Right atrium auricular region (tissue), 2 donors: ENCODE measurements at regions not wholly inside any gene's neighbourhood (a gene's known extent, or its start where the extent isn't known, plus 50 kb on each side); places are given as distances from the start of the nearest gene placed in this dataset.

Source experiments
- DNase-seq: peaks from one replicate; pipeline ENCODE4 v3.0.0-alpha.2; 2019; ENCODE audit warnings: low spot score
- H3K27ac ChIP-seq, 2 donors: fragments of 200-600 bp; sonication (generic); 1 replicate in 1 of 2; 2 replicates in 1 of 2; pipeline ENCODE4 v1.5.1; 2016 to 2019
- H3K27me3 ChIP-seq, 2 donors: fragments of 200-600 bp; sonication (generic); one replicate each; pipeline versions ENCODE4 v1.5.1 to v1.6.0; 2017 to 2019
- H3K36me3 ChIP-seq: fragments of 200-600 bp; sonication (generic); one replicate; pipeline ENCODE4 v1.5.1; 2016
- H3K4me1 ChIP-seq, 2 donors: fragments of 200-600 bp; sonication (generic); one replicate each; pipeline versions ENCODE4 v1.5.1 to v1.6.0; 2017 to 2019
- H3K4me3 ChIP-seq, 2 donors: fragments of 200-600 bp; sonication (generic); 1 replicate in 1 of 2; 2 replicates in 1 of 2; pipeline ENCODE4 v1.5.1; 2017 to 2019; ENCODE audit warnings: mild to moderate bottlenecking in 1 of 2, moderate library complexity in 1 of 2
- H3K9me3 ChIP-seq, 2 donors: fragments of 200-600 bp; sonication (generic); one replicate each; pipeline ENCODE4 v1.5.1; 2019
- TF ChIP-seq, protein P1 (sequence below), 2 donors: fragments of 200-600 bp; sonication (generic); IDR thresholded peaks; one replicate each; pipeline ENCODE4 v1.5.1; 2019; ENCODE audit warnings: antibody characterized with exemption in 2 of 2

DNA sequence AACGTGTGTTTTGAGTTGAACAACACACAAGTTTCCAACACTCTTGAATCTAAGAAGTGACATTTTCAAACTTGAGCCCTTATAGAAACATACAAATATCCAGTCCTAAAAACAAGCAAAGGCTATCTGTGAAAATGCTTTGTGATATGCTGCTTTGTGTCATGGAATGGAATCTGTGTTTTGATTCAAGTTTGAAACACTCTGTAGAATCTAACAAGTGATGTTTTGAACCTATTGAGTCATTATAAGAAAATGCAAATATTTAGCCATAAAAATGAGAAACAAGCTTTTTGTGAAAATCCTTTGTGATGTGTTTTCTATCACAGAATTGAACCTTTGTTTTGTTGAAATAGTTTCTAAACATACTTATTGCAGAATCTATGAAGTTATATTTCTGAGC lies 105.7 kb upstream of the VPREB1 start:
- Histone ChIP-seq H3K27me3 (no peaks in the 10 kb centered on the region), H3K9me3 (no peaks in the 10 kb centered on the region), H3K36me3 (no peaks in the 10 kb centered on the region), H3K4me1 (no peaks in the 10 kb centered on the region), H3K27ac (no peak overlapping the region), H3K4me3 (no peak overlapping the region)
- DNase-seq = no peak
- TF ChIP-seq, protein P1, sequence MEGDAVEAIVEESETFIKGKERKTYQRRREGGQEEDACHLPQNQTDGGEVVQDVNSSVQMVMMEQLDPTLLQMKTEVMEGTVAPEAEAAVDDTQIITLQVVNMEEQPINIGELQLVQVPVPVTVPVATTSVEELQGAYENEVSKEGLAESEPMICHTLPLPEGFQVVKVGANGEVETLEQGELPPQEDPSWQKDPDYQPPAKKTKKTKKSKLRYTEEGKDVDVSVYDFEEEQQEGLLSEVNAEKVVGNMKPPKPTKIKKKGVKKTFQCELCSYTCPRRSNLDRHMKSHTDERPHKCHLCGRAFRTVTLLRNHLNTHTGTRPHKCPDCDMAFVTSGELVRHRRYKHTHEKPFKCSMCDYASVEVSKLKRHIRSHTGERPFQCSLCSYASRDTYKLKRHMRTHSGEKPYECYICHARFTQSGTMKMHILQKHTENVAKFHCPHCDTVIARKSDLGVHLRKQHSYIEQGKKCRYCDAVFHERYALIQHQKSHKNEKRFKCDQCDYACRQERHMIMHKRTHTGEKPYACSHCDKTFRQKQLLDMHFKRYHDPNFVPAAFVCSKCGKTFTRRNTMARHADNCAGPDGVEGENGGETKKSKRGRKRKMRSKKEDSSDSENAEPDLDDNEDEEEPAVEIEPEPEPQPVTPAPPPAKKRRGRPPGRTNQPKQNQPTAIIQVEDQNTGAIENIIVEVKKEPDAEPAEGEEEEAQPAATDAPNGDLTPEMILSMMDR (IDR thresholded peaks at IDR 0.05) = no peak

DNA sequence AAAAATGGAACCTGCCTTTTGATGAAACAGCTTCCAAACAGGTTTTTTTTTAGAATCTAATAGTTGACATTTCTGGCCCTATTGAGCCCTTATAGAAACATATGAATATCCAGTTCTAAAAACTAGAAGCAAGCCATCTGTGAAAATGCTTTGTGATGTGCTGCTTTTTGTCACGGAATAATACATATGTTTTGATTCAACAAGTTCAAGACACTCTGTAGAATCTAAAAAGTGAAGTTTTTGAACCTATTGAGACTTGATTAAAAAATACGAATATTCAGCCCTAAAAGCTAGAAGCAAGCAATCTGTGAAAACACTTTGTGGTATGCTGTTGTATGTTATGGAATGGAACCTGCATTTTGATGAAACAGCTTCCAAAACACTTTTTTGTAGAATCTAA lies 106.7 kb upstream of the VPREB1 start:
- Histone ChIP-seq H3K36me3 (no peaks in the 10 kb centered on the region), H3K27ac (no peak overlapping the region), H3K4me3 (no peak overlapping the region), H3K4me1 (no peaks in the 10 kb centered on the region), H3K9me3 (no peaks in the 10 kb centered on the region), H3K27me3 (no peaks in the 10 kb centered on the region)
- TF ChIP-seq, protein P1 (IDR thresholded peaks at IDR 0.05) = no peak
- no peak for DNase-seq

DNA sequence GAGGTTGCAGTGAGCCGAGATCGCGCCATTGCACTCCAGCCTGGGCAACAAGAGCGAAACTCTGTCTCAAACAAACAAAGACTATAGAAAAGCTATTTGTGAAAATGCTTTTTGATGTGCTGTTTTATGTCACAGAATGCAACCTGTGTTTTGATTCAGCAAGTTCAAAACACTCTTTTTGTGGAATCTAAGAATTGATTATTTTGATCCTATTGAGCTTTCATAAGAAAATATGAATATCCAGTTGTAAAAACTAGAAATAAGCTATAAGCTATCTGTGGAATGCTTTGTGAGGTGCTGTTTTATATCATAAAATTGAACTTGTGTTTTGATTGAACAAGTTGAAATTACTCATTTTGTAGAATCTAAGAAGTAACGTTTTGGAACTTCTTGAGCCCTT lies 110.7 kb upstream of the VPREB1 start:
- H3K9me3 ChIP-seq = no peaks in the 10 kb centered on the region
- TF ChIP-seq, protein P1 (IDR thresholded peaks at IDR 0.05) = no peak

DNA sequence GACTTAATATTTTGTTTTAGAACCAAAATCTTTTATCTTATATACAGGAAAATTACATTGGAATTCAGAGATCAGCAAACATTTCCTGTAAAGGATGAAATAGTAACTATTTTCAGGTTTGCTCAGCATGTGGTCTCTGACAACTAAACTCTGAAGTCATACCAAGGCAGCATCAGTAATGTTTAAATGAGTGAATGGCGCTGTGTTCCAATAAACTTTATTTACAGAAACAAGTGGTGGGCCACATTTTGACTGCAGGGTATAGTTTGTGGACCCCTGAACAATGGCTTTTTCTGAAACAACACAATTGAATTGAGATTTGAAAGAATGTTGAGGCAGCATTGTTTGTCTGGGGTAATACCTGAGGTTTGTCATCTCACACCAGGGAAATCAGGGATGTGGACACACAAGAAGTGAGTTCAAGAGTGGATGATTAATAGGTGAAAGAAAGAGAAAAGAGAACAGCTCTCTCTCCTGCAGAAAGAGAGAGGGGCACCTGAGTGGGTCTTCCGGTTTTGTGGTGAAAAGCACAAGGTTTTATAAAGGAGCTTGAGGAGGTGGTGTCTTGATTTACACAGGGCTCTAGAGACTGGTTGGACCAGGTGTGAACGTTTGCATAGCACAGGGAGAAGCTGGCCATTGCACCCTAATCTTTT lies 113.5 kb upstream of the VPREB1 start:
- no peaks in the 10 kb centered on the region for H3K4me1 ChIP-seq
- H3K27me3 ChIP-seq = no peaks in the 10 kb centered on the region
- DNase-seq = no peak
- H3K36me3 ChIP-seq = no peaks in the 10 kb centered on the region
- no peak overlapping the region for H3K4me3 ChIP-seq
- TF ChIP-seq, protein P1 (IDR thresholded peaks at IDR 0.05) = no peak
- H3K9me3 ChIP-seq = no peaks in the 10 kb centered on the region
- no peak overlapping the region for H3K27ac ChIP-seq

More for the DNA sequence above, 110.7 kb upstream of the VPREB1 start:
- Histone ChIP-seq H3K4me1 (no peaks in the 10 kb centered on the region), H3K27me3 (no peaks in the 10 kb centered on the region), H3K36me3 (no peaks in the 10 kb centered on the region), H3K27ac (no peak overlapping the region), H3K4me3 (no peak overlapping the region)
- no peak for DNase-seq

DNA sequence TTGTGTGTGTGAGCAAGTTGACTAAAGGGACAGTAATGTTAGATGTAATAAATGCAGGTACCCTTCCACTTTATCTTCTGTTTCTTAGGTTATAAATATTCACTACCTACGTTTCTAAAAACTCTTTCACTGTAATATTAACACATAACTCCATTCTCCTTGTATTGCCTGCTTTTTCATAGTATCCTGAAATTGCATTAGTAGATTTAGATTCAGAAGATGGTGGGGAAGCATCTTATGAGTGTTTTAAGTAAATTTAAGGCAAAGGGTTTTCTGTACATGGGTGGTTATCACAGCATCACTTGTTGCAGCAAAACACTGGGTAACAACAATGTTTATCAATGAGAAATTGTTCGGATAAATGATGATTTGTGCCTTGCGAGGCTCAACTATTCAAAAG lies 115.2 kb upstream of the VPREB1 start:
- no peak for DNase-seq
- no peaks in the 10 kb centered on the region for H3K36me3 ChIP-seq
- no peaks in the 10 kb centered on the region for H3K27me3 ChIP-seq
- H3K27ac ChIP-seq = no peak overlapping the region
- no peaks in the 10 kb centered on the region for H3K9me3 ChIP-seq
- H3K4me3 ChIP-seq = no peak overlapping the region
- TF ChIP-seq, protein P1 (IDR thresholded peaks at IDR 0.05) = no peak
- no peaks in the 10 kb centered on the region for H3K4me1 ChIP-seq

DNA sequence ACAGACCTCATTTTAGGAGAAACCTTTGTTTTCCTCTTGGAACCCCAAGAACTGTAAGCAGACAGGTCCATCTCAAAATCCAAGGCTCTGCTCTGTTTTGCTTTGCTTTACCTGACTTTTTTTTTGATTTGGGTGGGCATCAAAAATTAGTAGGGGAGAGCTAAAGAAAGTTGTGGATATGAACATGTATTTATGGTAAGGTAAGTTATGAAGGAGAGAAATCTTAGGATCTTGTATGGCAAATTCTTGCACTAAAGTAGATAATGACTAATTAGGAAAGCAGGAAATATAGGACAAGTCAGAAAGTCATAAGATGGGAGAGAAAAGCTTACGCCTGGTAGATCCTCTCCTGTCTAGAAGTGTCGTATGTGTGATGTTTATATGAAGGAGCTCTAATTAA lies 116.1 kb upstream of the VPREB1 start:
- Histone ChIP-seq H3K9me3 (no peaks in the 10 kb centered on the region), H3K4me1 (no peaks in the 10 kb centered on the region), H3K36me3 (no peaks in the 10 kb centered on the region), H3K4me3 (no peak overlapping the region), H3K27me3 (no peaks in the 10 kb centered on the region), H3K27ac (no peak overlapping the region)
- DNase-seq = no peak
- TF ChIP-seq, protein P1 (IDR thresholded peaks at IDR 0.05) = no peak
